ENCODE measurements at regions not wholly inside any gene's neighbourhood (a gene's known extent, or its start where the extent isn't known, plus 50 kb on each side); places are given as distances from the start of the nearest gene placed in this dataset.

GRCh38 chr2:16194931-16195680, 254.8 kb downstream of the MYCN start:
- Mint-ChIP-seq H3K27ac (no peak overlapping the region), H3K4me1 (ENCODE audit: low read depth) (no peaks in the 10 kb centered on the region), H3K36me3 (ENCODE audit: low read depth) (no peaks in the 10 kb centered on the region), H3K9me3 (no peaks in the 10 kb centered on the region), H3K27me3 (ENCODE audit: low read depth) (no peaks in the 10 kb centered on the region), H3K4me3 (ENCODE audit: low read depth) (no peak overlapping the region)
- intact Hi-C loops (cut with micrococcal nuclease), result no loop called here
- DNase-seq (ENCODE audit: low spot score), result no peak

GRCh38 chr2:16194530-16194929, 254.2 kb downstream of the MYCN start:
- Mint-ChIP-seq H3K4me1 (ENCODE audit: low read depth) (no peaks in the 10 kb centered on the region), H3K27me3 (ENCODE audit: low read depth) (no peaks in the 10 kb centered on the region), H3K27ac (no peak overlapping the region), H3K36me3 (ENCODE audit: low read depth) (no peaks in the 10 kb centered on the region), H3K4me3 (ENCODE audit: low read depth) (no peak overlapping the region), H3K9me3 (no peaks in the 10 kb centered on the region)
- intact Hi-C loops (cut with micrococcal nuclease), result no loop called here
- DNase-seq (ENCODE audit: low spot score), result no peak

GRCh38 chr2:16194096-16194390, 253.7 kb downstream of the MYCN start:
- H3K4me1 Mint-ChIP-seq (ENCODE audit: low read depth), result no peaks in the 10 kb centered on the region
- DNase-seq (ENCODE audit: low spot score), result no peak
- no peaks in the 10 kb centered on the region for H3K36me3 Mint-ChIP-seq (ENCODE audit: low read depth)
- H3K27me3 Mint-ChIP-seq (ENCODE audit: low read depth), result no peaks in the 10 kb centered on the region
- no peak overlapping the region for H3K4me3 Mint-ChIP-seq (ENCODE audit: low read depth)
- intact Hi-C loops (cut with micrococcal nuclease), result no loop called here
- no peak overlapping the region for H3K27ac Mint-ChIP-seq
- H3K9me3 Mint-ChIP-seq, result no peaks in the 10 kb centered on the region

GRCh38 chr2:16192416-16193216, 252.3 kb downstream of the MYCN start:
- Mint-ChIP-seq H3K36me3 (ENCODE audit: low read depth) (no peaks in the 10 kb centered on the region), H3K27ac (no peak overlapping the region), H3K9me3 (no peaks in the 10 kb centered on the region), H3K4me3 (ENCODE audit: low read depth) (no peak overlapping the region), H3K27me3 (ENCODE audit: low read depth) (no peaks in the 10 kb centered on the region), H3K4me1 (ENCODE audit: low read depth) (no peaks in the 10 kb centered on the region)
- intact Hi-C loops (cut with micrococcal nuclease), result no loop called here
- DNase-seq (ENCODE audit: low spot score), result no peak

GRCh38 chr2:16191431-16192200, 251.3 kb downstream of the MYCN start:
- Mint-ChIP-seq H3K36me3 (ENCODE audit: low read depth) (no peaks in the 10 kb centered on the region), H3K4me3 (ENCODE audit: low read depth) (no peak overlapping the region), H3K9me3 (no peaks in the 10 kb centered on the region), H3K27ac (no peak overlapping the region), H3K4me1 (ENCODE audit: low read depth) (no peaks in the 10 kb centered on the region), H3K27me3 (ENCODE audit: low read depth) (no peaks in the 10 kb centered on the region)
- intact Hi-C loops (cut with micrococcal nuclease), result no loop called here
- no peak for DNase-seq (ENCODE audit: low spot score)

- H3K9me3 Mint-ChIP-seq, result no peaks in the 10 kb centered on the region
- H3K27me3 Mint-ChIP-seq (ENCODE audit: low read depth), result no peaks in the 10 kb centered on the region
- no peak overlapping the region for H3K27ac Mint-ChIP-seq
- intact Hi-C loops (cut with micrococcal nuclease), result no loop called here
- no peaks in the 10 kb centered on the region for H3K4me1 Mint-ChIP-seq (ENCODE audit: low read depth)
- no peak overlapping the region for H3K4me3 Mint-ChIP-seq (ENCODE audit: low read depth)
- H3K36me3 Mint-ChIP-seq (ENCODE audit: low read depth), result no peaks in the 10 kb centered on the region
- no peak for DNase-seq (ENCODE audit: low spot score)
Observed at GRCh38 chr2:16190446-16191270, 250.3 kb downstream of the MYCN start.

- intact Hi-C loops (cut with micrococcal nuclease), result no loop called here
- Mint-ChIP-seq H3K27ac (no peak overlapping the region), H3K9me3 (no peaks in the 10 kb centered on the region), H3K4me3 (ENCODE audit: low read depth) (no peak overlapping the region), H3K36me3 (ENCODE audit: low read depth) (no peaks in the 10 kb centered on the region), H3K27me3 (ENCODE audit: low read depth) (no peaks in the 10 kb centered on the region), H3K4me1 (ENCODE audit: low read depth) (no peaks in the 10 kb centered on the region)
- no peak for DNase-seq (ENCODE audit: low spot score)
Observed at GRCh38 chr2:16189836-16190160, 249.4 kb downstream of the MYCN start.

GRCh38 chr2:16189029-16189835, 248.9 kb downstream of the MYCN start:
- intact Hi-C loops (cut with micrococcal nuclease), result no loop called here
- no peaks in the 10 kb centered on the region for H3K4me1 Mint-ChIP-seq (ENCODE audit: low read depth)
- no peak overlapping the region for H3K27ac Mint-ChIP-seq
- no peaks in the 10 kb centered on the region for H3K36me3 Mint-ChIP-seq (ENCODE audit: low read depth)
- no peaks in the 10 kb centered on the region for H3K9me3 Mint-ChIP-seq
- H3K27me3 Mint-ChIP-seq (ENCODE audit: low read depth), result no peaks in the 10 kb centered on the region
- no peak overlapping the region for H3K4me3 Mint-ChIP-seq (ENCODE audit: low read depth)
- DNase-seq (ENCODE audit: low spot score), result no peak

- Mint-ChIP-seq H3K4me3 (ENCODE audit: low read depth) (no peak overlapping the region), H3K36me3 (ENCODE audit: low read depth) (no peaks in the 10 kb centered on the region), H3K9me3 (no peaks in the 10 kb centered on the region), H3K4me1 (ENCODE audit: low read depth) (no peaks in the 10 kb centered on the region), H3K27ac (no peak overlapping the region), H3K27me3 (ENCODE audit: low read depth) (no peaks in the 10 kb centered on the region)
- no peak for DNase-seq (ENCODE audit: low spot score)
- intact Hi-C loops (cut with micrococcal nuclease), result no loop called here
Observed at GRCh38 chr2:16188261-16188890, 248.0 kb downstream of the MYCN start.

GRCh38 chr2:16187482-16187817, 247.1 kb downstream of the MYCN start:
- intact Hi-C loops (cut with micrococcal nuclease), result no loop called here
- H3K36me3 Mint-ChIP-seq (ENCODE audit: low read depth), result no peaks in the 10 kb centered on the region
- no peaks in the 10 kb centered on the region for H3K4me1 Mint-ChIP-seq (ENCODE audit: low read depth)
- H3K9me3 Mint-ChIP-seq, result no peaks in the 10 kb centered on the region
- H3K4me3 Mint-ChIP-seq (ENCODE audit: low read depth), result no peak overlapping the region
- no peak for DNase-seq (ENCODE audit: low spot score)
- no peaks in the 10 kb centered on the region for H3K27me3 Mint-ChIP-seq (ENCODE audit: low read depth)
- H3K27ac Mint-ChIP-seq, result no peak overlapping the region

- Mint-ChIP-seq H3K27me3 (ENCODE audit: low read depth) (no peaks in the 10 kb centered on the region), H3K9me3 (no peaks in the 10 kb centered on the region), H3K4me1 (ENCODE audit: low read depth) (no peaks in the 10 kb centered on the region), H3K4me3 (ENCODE audit: low read depth) (no peak overlapping the region), H3K36me3 (ENCODE audit: low read depth) (no peaks in the 10 kb centered on the region), H3K27ac (no peak overlapping the region)
- intact Hi-C loops (cut with micrococcal nuclease), result no loop called here
- no peak for DNase-seq (ENCODE audit: low spot score)
Observed at GRCh38 chr2:16186661-16187481, 246.5 kb downstream of the MYCN start.

Data from activated T-helper 2 cell treated with anti-CD3 and anti-CD28 coated beads, Interferon-gamma antibody, Interleukin-2, Interleukin-4, amounts not matched to agents 10 μg/mL and 5 μg/mL and 100 μg/mL, durations not matched to agents 14 hours and 24 hours and 36 hours (primary cell).